ENCODE measurements at regions not wholly inside any gene's neighbourhood (a gene's known extent, or its start where the extent isn't known, plus 50 kb on each side); places are given as distances from the start of the nearest gene placed in this dataset.

DNA sequence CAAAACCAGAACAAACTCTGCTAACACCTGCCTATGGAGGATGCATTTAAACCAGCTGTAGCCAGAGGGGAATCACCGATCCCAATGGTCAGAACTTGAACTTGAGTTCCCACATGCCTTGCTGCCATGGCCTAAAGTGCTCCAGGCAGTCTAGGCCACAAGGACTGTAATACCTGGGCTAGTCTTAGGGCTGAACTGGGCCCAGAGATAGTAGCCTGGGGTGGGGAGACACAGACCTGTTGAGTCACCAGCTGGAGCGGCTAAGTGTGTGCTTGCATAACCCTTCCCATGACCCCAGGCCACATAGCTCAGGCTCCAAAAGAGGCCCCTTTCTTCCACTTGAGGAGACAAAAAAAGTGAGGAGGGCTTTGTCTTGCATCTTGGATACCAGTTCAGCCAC is 515.0 kb upstream of the DDX18 start:
- ATAC-seq (ENCODE audit: insufficient read depth, low read depth) = no peak
- Histone ChIP-seq H2AFZ (ENCODE audit: low read depth, low read length) (no peak overlapping the region), H3K9ac (ENCODE audit: low read depth, low read length) (no peak overlapping the region), H3K27ac (ENCODE audit: low read length) (no peak overlapping the region), H4K20me1 (ENCODE audit: insufficient read depth, low read length) (no peaks in the 10 kb centered on the region), H3K79me2 (ENCODE audit: insufficient read depth, low read length) (no peaks in the 10 kb centered on the region), H3K4me2 (ENCODE audit: insufficient read depth, low read length) (no peak overlapping the region), H3K36me3 (ENCODE audit: insufficient read depth, low read length) (no peaks in the 10 kb centered on the region), H3K4me1 (ENCODE audit: insufficient read depth, low read length) (no peaks in the 10 kb centered on the region), H3K9me3 (ENCODE audit: insufficient read depth, low read length, severe bottlenecking) (no peaks in the 10 kb centered on the region), H3K27me3 (ENCODE audit: insufficient read depth, low read length, poor library complexity) (no peaks in the 10 kb centered on the region), H3K4me3 (ENCODE audit: low read depth in 1 of 2, low read length in 2 of 2) (no peak overlapping the region)
- no peak for TF ChIP-seq EZH2 (IDR thresholded peaks at IDR 0.05; ENCODE audit: borderline replicate concordance, low read depth, low read length, severe bottlenecking)
- TF ChIP-seq, protein P1, sequence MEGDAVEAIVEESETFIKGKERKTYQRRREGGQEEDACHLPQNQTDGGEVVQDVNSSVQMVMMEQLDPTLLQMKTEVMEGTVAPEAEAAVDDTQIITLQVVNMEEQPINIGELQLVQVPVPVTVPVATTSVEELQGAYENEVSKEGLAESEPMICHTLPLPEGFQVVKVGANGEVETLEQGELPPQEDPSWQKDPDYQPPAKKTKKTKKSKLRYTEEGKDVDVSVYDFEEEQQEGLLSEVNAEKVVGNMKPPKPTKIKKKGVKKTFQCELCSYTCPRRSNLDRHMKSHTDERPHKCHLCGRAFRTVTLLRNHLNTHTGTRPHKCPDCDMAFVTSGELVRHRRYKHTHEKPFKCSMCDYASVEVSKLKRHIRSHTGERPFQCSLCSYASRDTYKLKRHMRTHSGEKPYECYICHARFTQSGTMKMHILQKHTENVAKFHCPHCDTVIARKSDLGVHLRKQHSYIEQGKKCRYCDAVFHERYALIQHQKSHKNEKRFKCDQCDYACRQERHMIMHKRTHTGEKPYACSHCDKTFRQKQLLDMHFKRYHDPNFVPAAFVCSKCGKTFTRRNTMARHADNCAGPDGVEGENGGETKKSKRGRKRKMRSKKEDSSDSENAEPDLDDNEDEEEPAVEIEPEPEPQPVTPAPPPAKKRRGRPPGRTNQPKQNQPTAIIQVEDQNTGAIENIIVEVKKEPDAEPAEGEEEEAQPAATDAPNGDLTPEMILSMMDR (IDR thresholded peaks at IDR 0.05; ENCODE audit: borderline replicate concordance, extremely low read depth, low read length, poor library complexity, severe bottlenecking) = no peak
- DNase-seq = no peak

DNA sequence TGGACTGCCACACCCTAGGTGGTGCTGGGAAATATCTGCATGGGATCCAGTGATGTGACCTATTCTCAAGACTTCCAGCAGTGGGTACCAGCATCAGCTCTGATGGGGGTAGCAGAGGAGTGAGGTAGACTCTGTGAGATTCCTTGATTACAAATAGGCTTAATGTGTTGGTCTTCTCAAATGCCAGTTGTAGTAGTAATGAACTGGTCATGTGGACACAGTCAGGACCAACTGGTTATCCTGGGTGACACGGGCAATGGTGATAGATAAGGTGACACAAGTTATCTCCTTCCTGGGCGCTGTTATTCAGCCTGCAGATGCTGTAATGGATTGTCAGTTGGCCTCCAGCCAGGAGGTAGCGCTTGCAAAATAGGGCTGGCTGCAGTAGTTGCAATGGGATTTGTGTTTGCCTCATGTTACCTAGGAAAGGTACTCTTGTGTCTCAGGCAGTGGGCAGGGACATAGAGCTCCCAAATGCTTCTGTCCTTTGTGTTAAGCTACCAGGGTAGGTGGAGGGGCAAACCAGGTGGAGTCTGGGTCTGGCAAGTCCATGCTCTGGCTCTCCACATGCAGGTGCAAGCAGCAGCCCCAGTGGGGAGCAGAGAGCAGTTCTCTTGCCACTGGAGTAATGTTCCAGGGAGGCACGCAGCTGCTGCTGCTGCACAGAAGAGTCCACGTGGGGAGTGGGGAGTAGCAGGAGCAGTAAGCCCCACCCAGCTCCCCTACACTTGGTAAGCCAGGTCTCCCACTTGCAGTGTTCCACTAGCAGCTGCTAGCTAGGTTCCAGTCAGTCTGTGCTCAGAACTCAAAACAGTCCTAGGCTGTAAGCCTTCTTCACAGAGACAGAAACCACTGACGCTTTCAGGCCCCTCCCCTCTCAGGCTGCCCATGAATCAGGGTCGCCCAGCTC is 505.4 kb upstream of the DDX18 start:
- no peaks in the 10 kb centered on the region for H3K36me3 ChIP-seq (ENCODE audit: insufficient read depth, low read length)
- ATAC-seq (ENCODE audit: insufficient read depth, low read depth) (no peak), DNase-seq (no peak)
- H4K20me1 ChIP-seq (ENCODE audit: insufficient read depth, low read length) = no peaks in the 10 kb centered on the region
- TF ChIP-seq EZH2 (IDR thresholded peaks at IDR 0.05; ENCODE audit: borderline replicate concordance, low read depth, low read length, severe bottlenecking) = no peak
- TF ChIP-seq, protein P1 (IDR thresholded peaks at IDR 0.05; ENCODE audit: borderline replicate concordance, extremely low read depth, low read length, poor library complexity, severe bottlenecking) = no peak
- no peak overlapping the region for H3K4me3 ChIP-seq (ENCODE audit: low read depth in 1 of 2, low read length in 2 of 2)
- no peaks in the 10 kb centered on the region for H3K4me1 ChIP-seq (ENCODE audit: insufficient read depth, low read length)
- no peak overlapping the region for H2AFZ ChIP-seq (ENCODE audit: low read depth, low read length)
- H3K27me3 ChIP-seq (ENCODE audit: insufficient read depth, low read length, poor library complexity) = no peaks in the 10 kb centered on the region
- no peak overlapping the region for H3K4me2 ChIP-seq (ENCODE audit: insufficient read depth, low read length)
- H3K79me2 ChIP-seq (ENCODE audit: insufficient read depth, low read length) = no peaks in the 10 kb centered on the region
- no peak overlapping the region for H3K9ac ChIP-seq (ENCODE audit: low read depth, low read length)
- H3K27ac ChIP-seq (ENCODE audit: low read length) = no peak overlapping the region
- no peaks in the 10 kb centered on the region for H3K9me3 ChIP-seq (ENCODE audit: insufficient read depth, low read length, severe bottlenecking)

DNA sequence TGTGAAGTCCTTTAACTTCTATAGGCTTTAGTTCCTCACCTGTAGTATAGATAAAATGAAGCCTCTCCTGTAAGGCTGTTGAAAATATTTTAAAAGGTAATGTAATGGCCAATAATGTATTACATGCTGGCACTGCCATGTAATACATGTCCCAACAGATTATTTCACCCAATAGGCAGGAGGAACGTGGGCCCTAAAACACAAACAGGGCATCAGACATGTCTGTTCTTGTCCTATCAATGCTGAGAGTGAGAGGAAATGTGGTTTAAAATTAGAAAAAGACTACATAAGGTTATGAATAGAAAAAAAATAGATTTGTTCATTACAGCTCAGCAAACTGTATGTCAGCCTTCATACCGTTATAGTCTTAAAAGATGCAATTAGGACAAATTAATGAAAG is 492.7 kb upstream of the DDX18 start:
- ATAC-seq (ENCODE audit: insufficient read depth, low read depth) (no peak), DNase-seq (no peak)
- H3K4me3 ChIP-seq (ENCODE audit: low read depth in 1 of 2, low read length in 2 of 2) = no peak overlapping the region
- H3K79me2 ChIP-seq (ENCODE audit: insufficient read depth, low read length) = no peaks in the 10 kb centered on the region
- H3K27ac ChIP-seq (ENCODE audit: low read length) = no peak overlapping the region
- TF ChIP-seq, protein P1 (IDR thresholded peaks at IDR 0.05; ENCODE audit: borderline replicate concordance, extremely low read depth, low read length, poor library complexity, severe bottlenecking) = no peak
- no peak for TF ChIP-seq EZH2 (IDR thresholded peaks at IDR 0.05; ENCODE audit: borderline replicate concordance, low read depth, low read length, severe bottlenecking)
- H3K27me3 ChIP-seq (ENCODE audit: insufficient read depth, low read length, poor library complexity) = no peaks in the 10 kb centered on the region
- H3K4me1 ChIP-seq (ENCODE audit: insufficient read depth, low read length) = no peaks in the 10 kb centered on the region
- no peaks in the 10 kb centered on the region for H4K20me1 ChIP-seq (ENCODE audit: insufficient read depth, low read length)
- no peaks in the 10 kb centered on the region for H3K9me3 ChIP-seq (ENCODE audit: insufficient read depth, low read length, severe bottlenecking)
- H3K36me3 ChIP-seq (ENCODE audit: insufficient read depth, low read length) = no peaks in the 10 kb centered on the region
- no peak overlapping the region for H3K9ac ChIP-seq (ENCODE audit: low read depth, low read length)
- H3K4me2 ChIP-seq (ENCODE audit: insufficient read depth, low read length) = no peak overlapping the region
- H2AFZ ChIP-seq (ENCODE audit: low read depth, low read length) = no peak overlapping the region

Measured in DND-41 (cell line).